LNCAP (cell line): ENCODE measurements at regions not wholly inside any gene's neighbourhood (a gene's known extent, or its start where the extent isn't known, plus 50 kb on each side); places are given as distances from the start of the nearest gene placed in this dataset.

ENCODE experiments used
- CTCF ChIP-seq: fragments of 450-650 bp; IDR thresholded peaks from 2 replicates; pipeline ENCODE4 v1.5.1; 2017; ENCODE audit warnings: mild to moderate bottlenecking

DNA sequence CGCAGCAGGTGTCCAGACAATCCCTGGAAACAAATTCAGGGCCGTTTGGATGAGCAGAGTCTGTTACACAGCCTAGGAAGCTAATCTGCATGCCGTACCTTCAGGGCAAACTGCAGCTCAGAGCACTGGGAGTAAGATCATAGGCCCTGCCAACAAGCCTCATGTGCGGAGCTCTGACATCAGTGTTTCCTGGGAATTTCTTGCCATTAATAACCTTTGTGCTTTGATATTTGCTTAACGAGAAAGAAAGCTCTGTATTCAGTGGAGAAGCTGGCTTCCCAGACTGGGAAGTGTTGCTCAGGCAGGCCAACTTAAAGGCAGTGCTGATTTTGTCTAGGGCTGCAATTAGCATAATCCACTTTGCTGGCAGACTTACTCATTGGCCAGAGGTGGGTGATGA, 116.1 kb upstream of the KLHL25 start:
- no peak for TF ChIP-seq CTCF

GRCh38 chr15:85913461-85913860, 118.7 kb upstream of the KLHL25 start:
- TF ChIP-seq CTCF, result no peak

DNA sequence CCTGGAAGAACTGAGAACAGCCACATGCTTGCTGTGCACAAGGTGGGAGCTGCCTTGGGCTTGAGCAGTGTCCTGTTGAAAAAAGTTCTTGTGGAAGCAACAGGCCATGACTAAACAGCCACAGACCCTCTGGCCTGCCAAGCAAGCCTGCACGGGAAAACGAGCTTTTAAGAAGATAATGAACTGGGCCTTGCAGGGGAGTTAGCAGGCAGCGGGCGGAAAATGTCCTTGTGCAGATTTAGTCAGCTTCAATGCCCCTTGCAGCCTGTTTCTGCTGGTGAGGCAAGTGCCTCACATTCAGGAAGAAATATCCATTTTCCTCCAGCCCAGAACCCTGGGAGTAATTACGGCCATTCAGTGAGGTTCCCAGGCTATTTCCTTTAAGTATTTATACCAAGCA, 126.2 kb upstream of the KLHL25 start:
- TF ChIP-seq CTCF, result no peak

GRCh38 chr15:85924088-85924487, 129.4 kb upstream of the KLHL25 start:
- TF ChIP-seq CTCF, result no peak

- no peak for TF ChIP-seq CTCF
These were observed 131.0 kb upstream of the KLHL25 start for GRCh38 chr15:85925649-85926237.

- TF ChIP-seq CTCF, result no peak
These were observed 132.1 kb upstream of the KLHL25 start for GRCh38 chr15:85926834-85927233.

DNA sequence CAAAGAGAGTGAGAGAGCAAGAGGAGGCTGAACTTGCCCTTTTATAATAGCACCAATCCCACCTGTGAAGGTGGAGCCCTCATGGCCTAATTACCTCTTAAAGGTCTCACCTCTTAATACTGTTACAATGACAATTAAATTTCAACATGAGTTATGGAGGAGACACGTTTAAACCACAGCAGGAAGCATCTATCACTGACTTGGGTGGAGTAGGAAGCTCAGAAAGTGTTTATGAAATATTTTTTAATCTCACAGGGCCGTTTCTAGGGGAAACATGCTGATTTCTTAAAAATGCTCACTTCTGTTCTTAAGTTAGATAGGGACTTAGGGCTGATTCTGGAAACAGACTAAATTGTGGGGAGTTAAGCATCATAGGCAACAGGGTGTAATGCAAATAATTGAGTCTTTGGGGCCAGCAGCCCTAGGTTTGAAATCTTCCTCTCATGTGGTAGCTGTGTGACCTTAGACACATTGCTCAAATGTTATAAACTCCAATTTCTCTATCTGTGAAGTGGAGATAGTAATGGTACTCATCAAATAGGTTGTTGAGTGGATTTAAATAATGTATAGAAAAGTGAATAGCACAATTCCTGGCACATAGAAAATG, 133.3 kb upstream of the KLHL25 start:
- TF ChIP-seq CTCF, result no peak

- no peak for TF ChIP-seq CTCF
These were observed 135.1 kb upstream of the KLHL25 start for GRCh38 chr15:85929786-85930185.
